MM.1S (cell line): ENCODE measurements at regions not wholly inside any gene's neighbourhood (a gene's known extent, or its start where the extent isn't known, plus 50 kb on each side); places are given as distances from the start of the nearest gene placed in this dataset.

Experiments
- DNase-seq: peaks from one replicate; pipeline ENCODE4 v3.0.0-alpha.2; 2015
- H2AFZ ChIP-seq: fragments of 300-600 bp; sonication (generic); 2 replicates; pipeline ENCODE4 v1.6.0; 2016; ENCODE audit warnings: antibody characterized with exemption, low read length
- H3F3A ChIP-seq: fragments of 300-600 bp; sonication (generic); 2 replicates; pipeline ENCODE4 v1.6.1; 2016; ENCODE audit warnings: mild to moderate bottlenecking, antibody characterized with exemption, low read length, moderate library complexity, mixed read lengths; ENCODE audit not compliant: insufficient read depth
- H3K27ac ChIP-seq: fragments of 300-600 bp; sonication (generic); 2 replicates; pipeline ENCODE4 v1.5.1; 2016; ENCODE audit warnings: mild to moderate bottlenecking, low read length
- H3K27me3 ChIP-seq: fragments of 300-600 bp; sonication (generic); replicated peaks from 2 replicates; pipeline ENCODE4 v1.6.0; 2016; ENCODE audit warnings: low read length; ENCODE audit not compliant: insufficient read depth
- H3K36me3 ChIP-seq: fragments of 300-600 bp; sonication (generic); replicated peaks from 2 replicates; pipeline ENCODE4 v1.6.1; 2016; ENCODE audit warnings: mild to moderate bottlenecking, low read length, mixed read lengths; ENCODE audit not compliant: insufficient read depth
- H3K4me1 ChIP-seq: fragments of 300-600 bp; sonication (generic); 2 replicates; pipeline ENCODE4 v1.6.1; 2016; ENCODE audit warnings: low read length, mixed read lengths
- H3K4me2 ChIP-seq: fragments of 300-600 bp; sonication (generic); 2 replicates; pipeline ENCODE4 v1.6.0; 2016; ENCODE audit warnings: low read depth, low read length
- H3K4me3 ChIP-seq: fragments of 300-600 bp; sonication (generic); 2 replicates; pipeline ENCODE4 v1.5.1; 2016; ENCODE audit warnings: low read length, mixed read lengths
- H3K79me2 ChIP-seq: fragments of 300-600 bp; sonication (generic); 2 replicates; pipeline ENCODE4 v1.6.1; 2016; ENCODE audit warnings: mixed run types, low read length, mixed read lengths
- H3K9ac ChIP-seq: fragments of 300-600 bp; sonication (generic); 2 replicates; pipeline ENCODE4 v1.6.1; 2016; ENCODE audit warnings: low read length, mixed read lengths
- H3K9me2 ChIP-seq: fragments of 300-600 bp; sonication (generic); replicated peaks from 2 replicates; pipeline ENCODE4 v1.6.1; 2016; ENCODE audit warnings: mild to moderate bottlenecking, low read length, mixed read lengths; ENCODE audit not compliant: insufficient read depth
- H3K9me3 ChIP-seq: fragments of 300-600 bp; sonication (generic); replicated peaks from 2 replicates; pipeline ENCODE4 v1.6.1; 2016; ENCODE audit warnings: mild to moderate bottlenecking, low read length, mixed read lengths; ENCODE audit not compliant: insufficient read depth
- H4K20me1 ChIP-seq: fragments of 300-600 bp; sonication (generic); 2 replicates; pipeline ENCODE4 v1.6.1; 2016; ENCODE audit warnings: mild to moderate bottlenecking, low read length, moderate library complexity, mixed read lengths; ENCODE audit not compliant: insufficient read depth
- EZH2 ChIP-seq: fragments of 300-600 bp; sonication (generic); optimal IDR thresholded peaks from 2 replicates; pipeline ENCODE3; 2017; ENCODE audit warnings: low read depth, mild to moderate bottlenecking, antibody characterized with exemption, low read length, mixed read lengths
- EZH2phosphoT487 ChIP-seq: fragments of 300-600 bp; sonication (generic); IDR thresholded peaks from 2 replicates; pipeline ENCODE4 v1.6.1; 2018; ENCODE audit warnings: antibody characterized with exemption, low read length
- TF ChIP-seq, protein P1 (sequence below): fragments of 300-600 bp; sonication (generic); IDR thresholded peaks from 2 replicates; pipeline ENCODE4 v1.5.1; 2016; ENCODE audit warnings: antibody characterized with exemption, low read length, mixed read lengths

DNA sequence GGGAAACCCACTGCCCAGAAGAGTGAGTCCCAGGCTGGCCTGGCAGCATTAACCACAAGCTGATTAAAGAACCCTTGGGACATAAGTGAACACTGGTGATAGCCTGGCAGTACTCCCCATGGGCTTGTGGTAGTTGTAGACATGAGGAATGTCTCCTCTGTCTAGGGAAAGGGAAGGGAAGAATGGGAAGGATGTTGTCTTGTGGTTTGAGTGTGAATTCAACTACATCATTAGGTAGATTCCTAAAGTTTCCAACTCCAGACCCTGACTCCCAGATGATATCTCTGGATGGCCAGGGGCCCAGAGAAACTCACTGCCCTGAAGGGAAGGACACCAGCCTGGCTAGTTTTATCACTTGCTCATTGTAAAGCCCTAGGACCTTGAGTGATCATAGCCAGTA, 1012.4 kb upstream of the COX7C start:
- no peaks in the 10 kb centered on the region for H3K9me2 ChIP-seq
- H3F3A ChIP-seq: no peaks in the 10 kb centered on the region
- no peaks in the 10 kb centered on the region for H3K79me2 ChIP-seq
- no peak for DNase-seq
- no peaks in the 10 kb centered on the region for H3K9me3 ChIP-seq
- H3K9ac ChIP-seq: no peak overlapping the region
- TF ChIP-seq EZH2 (no peak), EZH2phosphoT487 (no peak)
- TF ChIP-seq, protein P1, sequence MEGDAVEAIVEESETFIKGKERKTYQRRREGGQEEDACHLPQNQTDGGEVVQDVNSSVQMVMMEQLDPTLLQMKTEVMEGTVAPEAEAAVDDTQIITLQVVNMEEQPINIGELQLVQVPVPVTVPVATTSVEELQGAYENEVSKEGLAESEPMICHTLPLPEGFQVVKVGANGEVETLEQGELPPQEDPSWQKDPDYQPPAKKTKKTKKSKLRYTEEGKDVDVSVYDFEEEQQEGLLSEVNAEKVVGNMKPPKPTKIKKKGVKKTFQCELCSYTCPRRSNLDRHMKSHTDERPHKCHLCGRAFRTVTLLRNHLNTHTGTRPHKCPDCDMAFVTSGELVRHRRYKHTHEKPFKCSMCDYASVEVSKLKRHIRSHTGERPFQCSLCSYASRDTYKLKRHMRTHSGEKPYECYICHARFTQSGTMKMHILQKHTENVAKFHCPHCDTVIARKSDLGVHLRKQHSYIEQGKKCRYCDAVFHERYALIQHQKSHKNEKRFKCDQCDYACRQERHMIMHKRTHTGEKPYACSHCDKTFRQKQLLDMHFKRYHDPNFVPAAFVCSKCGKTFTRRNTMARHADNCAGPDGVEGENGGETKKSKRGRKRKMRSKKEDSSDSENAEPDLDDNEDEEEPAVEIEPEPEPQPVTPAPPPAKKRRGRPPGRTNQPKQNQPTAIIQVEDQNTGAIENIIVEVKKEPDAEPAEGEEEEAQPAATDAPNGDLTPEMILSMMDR: no peak
- H3K4me2 ChIP-seq: no peak overlapping the region
- H3K4me3 ChIP-seq: no peak overlapping the region
- H3K27ac ChIP-seq: no peak overlapping the region
- no peak overlapping the region for H2AFZ ChIP-seq
- H4K20me1 ChIP-seq: no peaks in the 10 kb centered on the region
- H3K27me3 ChIP-seq: no peaks in the 10 kb centered on the region
- no peaks in the 10 kb centered on the region for H3K4me1 ChIP-seq
- H3K36me3 ChIP-seq: no peaks in the 10 kb centered on the region

DNA sequence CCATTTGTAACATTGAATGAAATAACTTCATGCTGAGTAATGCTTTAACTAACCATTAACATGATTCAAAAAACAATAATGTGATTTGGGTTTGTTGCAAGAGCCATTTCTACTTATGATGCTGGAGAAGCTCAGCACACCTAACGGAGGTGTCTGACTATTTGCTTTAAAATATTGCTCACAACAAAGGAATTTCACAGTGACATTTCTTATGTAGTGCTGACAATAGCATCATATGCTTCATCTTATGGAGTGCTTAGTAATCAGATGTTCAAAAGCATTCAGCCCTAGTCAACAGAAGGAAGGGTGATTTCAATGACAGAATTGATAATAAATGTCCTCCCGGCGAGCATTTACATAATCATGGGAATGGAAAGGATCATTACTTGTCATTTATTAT, 1003.3 kb upstream of the COX7C start:
- Histone ChIP-seq H3K9me3 (no peaks in the 10 kb centered on the region), H4K20me1 (no peaks in the 10 kb centered on the region), H3K36me3 (no peaks in the 10 kb centered on the region), H3K27ac (no peak overlapping the region), H3K4me1 (no peaks in the 10 kb centered on the region), H2AFZ (no peak overlapping the region), H3K79me2 (no peaks in the 10 kb centered on the region), H3K9me2 (no peaks in the 10 kb centered on the region), H3K9ac (no peak overlapping the region), H3K4me2 (no peak overlapping the region), H3K4me3 (no peak overlapping the region), H3F3A (no peaks in the 10 kb centered on the region), H3K27me3 (no peaks in the 10 kb centered on the region)
- no peak for DNase-seq
- TF ChIP-seq, protein P1: no peak
- no peak for TF ChIP-seq EZH2
- TF ChIP-seq EZH2phosphoT487: no peak

DNA sequence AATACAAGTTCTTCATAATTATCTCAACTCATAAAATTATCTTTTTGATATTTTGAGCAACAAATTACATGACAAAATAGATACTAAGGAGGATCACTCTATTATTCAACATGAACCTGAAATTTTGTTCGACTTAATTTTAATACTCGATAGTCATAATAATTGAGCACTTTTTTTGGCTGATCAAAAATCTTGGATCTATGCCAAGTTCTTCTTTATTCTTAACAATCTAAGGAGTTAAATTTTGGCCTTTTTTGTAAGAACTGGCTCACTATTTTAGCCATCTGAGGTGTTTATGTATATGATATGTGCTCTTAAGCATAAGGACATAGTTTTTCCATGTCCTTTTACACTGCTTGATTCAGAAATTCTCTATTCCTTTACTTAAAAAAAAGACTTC, 996.1 kb upstream of the COX7C start:
- Histone ChIP-seq H3K9me3 (no peaks in the 10 kb centered on the region), H3K27ac (no peak overlapping the region), H3K79me2 (no peaks in the 10 kb centered on the region), H2AFZ (no peak overlapping the region), H3F3A (no peaks in the 10 kb centered on the region), H3K9ac (no peak overlapping the region), H4K20me1 (no peaks in the 10 kb centered on the region), H3K4me1 (no peaks in the 10 kb centered on the region), H3K4me2 (no peak overlapping the region), H3K36me3 (no peaks in the 10 kb centered on the region), H3K9me2 (no peaks in the 10 kb centered on the region), H3K4me3 (no peak overlapping the region), H3K27me3 (no peaks in the 10 kb centered on the region)
- no peak for DNase-seq
- TF ChIP-seq EZH2phosphoT487 (no peak), EZH2 (no peak)
- TF ChIP-seq, protein P1: no peak
